ENCODE measurements at regions not wholly inside any gene's neighbourhood (a gene's known extent, or its start where the extent isn't known, plus 50 kb on each side); places are given as distances from the start of the nearest gene placed in this dataset.

DNA sequence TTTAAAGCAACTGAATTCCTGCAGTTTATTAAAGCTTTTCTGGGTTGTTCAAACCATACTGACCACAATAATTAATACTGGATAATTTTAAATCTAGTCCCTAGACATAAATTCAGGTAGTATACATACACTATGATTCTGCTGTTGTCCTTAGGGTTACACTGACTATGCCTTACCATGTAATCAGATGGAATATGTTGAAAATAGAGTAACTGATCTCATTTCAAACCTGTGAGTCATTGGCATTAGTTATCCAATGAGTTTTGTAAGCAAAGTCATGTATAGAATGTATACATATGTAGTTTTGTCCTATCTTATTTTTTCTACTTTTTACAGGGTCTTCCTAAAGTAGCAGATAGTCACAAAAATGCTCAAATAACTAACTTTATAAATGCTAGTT, 517.1 kb upstream of the CCDC54 start:
- no peak for DNase-seq (ENCODE audit: low read depth in 2 of 2)

DNA sequence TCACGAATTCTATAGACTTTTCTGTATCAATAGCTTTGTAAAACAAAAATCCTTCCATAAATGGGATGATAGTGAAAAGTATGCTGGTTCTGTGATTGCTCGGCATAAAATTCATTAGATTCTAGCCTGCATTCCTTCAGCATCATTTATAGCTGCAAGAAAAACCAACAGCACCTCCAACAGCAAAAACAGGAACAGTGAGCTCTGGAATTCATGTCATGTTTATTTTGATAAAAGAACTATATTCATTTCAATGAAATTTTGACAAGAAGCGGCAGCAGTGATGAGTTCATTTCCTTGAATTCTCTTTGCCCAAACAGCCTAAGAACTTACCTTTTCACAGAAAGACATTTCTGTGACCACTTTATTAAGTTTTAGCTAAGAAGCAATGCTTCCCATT, 515.2 kb upstream of the CCDC54 start:
- no peak for DNase-seq (ENCODE audit: low read depth in 2 of 2)

DNA sequence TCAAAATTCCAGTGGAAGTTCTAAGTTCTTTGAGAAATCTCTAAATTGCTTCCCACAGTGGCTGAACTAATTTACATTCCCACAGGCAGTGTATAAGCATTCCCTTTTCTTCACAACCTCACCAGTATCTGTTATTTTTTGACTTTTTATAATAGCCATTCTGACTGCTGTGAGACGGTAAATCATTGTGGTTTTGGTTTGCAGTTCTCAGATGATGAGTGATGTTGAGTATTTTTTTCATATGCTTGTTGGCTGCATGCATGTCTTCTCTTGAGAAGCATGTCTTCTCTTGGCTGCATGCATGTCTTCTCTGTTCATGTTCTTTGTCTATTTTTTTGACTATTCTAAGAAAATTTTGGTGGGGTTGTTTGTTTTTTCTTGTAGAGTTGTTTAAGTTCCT, 499.6 kb upstream of the CCDC54 start:
- DNase-seq (ENCODE audit: low read depth in 2 of 2): no peak

DNA sequence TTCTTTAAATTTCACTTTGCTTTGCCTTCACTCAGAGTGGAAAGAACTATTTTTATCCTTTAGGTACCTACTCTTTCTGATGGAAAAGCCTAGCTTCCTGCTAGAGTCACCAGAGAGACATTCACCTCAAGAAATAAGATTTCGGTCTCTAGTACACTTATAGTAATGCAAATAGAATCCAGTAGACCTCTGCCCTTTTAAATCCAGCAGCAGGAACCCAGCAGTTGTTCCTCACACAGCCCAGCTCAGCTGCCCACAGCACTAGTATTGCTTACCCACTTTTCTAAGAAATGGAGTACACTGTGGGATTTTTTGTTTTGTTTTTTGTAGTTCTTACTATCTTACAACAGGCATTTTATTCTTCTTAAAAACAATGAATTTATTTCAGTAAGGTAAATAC, 497.0 kb upstream of the CCDC54 start:
- no peak for DNase-seq (ENCODE audit: low read depth in 2 of 2)

DNA sequence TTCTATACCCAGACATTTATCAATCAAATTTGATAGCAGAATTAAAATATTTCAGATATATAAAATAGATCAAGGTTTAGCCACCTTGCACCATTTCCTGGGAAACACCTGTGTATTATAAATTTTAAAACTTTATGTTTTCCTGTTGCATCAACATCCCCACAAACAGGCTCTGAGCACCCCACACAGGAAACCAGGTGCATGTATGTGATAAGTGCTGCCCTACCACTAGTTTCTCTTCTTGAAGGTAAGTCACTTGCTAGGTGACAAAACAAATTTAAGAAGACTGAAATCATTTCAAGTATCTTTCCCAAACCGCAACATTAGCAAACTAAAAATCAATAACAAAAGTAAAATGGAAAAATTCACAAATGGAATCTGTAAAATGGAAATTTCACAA, 496.1 kb upstream of the CCDC54 start:
- DNase-seq (ENCODE audit: low read depth in 2 of 2): no peak

DNA sequence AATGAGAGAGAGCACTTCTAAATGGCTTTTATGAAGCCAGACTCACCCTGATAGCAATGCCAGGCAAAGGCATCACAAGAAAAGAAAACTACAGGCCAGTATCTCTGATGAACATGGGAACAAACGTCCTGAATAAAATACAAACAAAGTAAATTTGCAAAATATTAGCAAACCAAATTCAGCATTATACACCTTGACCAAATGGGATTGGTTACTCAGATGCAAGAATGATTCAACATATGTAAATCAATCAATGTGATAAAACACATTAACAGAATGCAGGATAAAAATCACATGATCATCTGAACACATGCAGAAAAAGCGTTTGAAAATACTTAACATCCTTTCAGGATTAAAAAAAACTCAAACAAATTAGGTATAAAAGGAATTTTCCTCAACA, 494.9 kb upstream of the CCDC54 start:
- DNase-seq (ENCODE audit: low read depth in 2 of 2): no peak

DNA sequence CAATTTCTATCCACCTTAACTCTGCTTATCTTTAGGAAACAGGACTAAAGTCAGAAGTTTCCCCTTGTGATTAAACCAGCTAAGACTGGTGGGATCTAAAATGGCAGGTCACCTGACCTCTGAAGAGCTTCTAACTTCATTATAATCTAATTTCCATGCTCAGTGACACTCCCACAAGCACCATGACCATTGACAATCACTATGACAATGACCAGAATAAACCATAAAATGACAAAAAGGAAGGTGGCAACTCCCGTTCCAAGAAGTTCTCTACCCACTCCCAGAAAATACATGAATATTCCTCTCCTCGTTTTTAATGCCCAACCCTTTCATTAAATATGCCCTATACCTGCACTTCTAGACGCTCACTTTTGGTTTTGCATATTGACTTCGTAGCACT, 471.2 kb upstream of the CCDC54 start:
- DNase-seq (ENCODE audit: low read depth in 2 of 2): no peak

DNA sequence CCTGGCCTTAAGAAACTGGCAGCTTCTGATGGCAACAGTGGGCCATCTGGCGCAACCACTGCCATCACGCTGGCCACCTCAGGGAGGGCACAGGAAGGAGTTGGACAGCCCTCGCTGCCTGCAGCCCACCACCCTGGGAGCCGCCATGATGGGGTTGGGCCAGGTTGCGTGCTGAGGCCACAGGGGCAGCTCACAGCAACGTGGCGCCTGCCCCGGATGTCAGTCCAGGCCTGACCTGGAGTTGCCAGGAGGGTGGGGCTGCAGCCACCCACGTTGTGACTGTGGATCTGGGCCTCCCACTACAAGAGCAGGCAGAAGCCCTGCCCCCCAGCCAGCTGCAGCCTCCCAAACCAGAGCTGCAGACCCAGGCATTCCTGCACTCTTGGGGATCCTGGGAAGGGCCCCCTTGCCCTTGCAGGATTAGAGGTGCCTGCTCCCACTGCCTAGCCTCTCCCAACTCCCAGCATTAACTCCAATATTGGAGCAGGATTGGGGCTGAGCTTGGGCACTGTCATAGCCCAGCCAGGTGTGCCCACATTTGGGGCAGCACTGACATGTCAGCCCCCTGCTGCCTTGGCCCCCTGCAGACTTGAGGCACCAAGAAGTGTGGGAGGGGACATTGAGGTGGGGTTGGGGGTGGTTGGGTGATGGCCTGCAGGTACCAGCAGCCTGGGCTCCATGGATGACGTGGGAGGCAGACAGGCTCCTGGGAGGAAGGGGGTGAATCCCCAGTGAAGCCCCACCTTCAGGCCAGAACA, 468.9 kb upstream of the CCDC54 start:
- no peak for DNase-seq (ENCODE audit: low read depth in 2 of 2)

DNA sequence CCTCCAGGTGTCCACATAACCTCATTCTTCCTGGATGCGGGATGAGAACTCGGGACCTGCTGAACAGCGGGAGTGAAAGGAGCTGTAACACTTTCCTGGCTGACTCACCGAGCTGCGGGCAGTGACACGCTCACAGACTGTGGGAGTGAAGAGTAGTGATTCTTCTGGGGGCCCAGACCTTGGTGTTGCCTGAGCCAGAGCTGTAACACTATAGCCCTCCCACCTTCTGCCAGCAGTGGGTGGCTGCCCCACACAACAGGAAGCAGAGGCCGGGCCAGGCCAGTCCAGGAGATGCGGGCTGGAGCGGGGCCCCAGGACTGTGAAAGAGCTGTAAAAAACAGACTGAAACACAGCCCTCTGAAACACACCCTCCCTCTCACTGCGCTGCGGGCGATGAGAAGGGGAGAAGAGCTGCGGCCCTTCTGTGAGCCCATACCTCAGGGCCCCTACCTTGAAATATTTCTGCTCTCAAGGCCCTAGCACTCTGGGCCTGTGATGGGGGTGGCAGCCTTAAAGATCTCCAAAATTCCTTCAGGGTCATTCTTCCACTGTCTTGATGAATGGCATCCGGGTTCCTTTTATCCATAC, 464.0 kb upstream of the CCDC54 start:
- DNase-seq (ENCODE audit: low read depth in 2 of 2): no peak

DNA sequence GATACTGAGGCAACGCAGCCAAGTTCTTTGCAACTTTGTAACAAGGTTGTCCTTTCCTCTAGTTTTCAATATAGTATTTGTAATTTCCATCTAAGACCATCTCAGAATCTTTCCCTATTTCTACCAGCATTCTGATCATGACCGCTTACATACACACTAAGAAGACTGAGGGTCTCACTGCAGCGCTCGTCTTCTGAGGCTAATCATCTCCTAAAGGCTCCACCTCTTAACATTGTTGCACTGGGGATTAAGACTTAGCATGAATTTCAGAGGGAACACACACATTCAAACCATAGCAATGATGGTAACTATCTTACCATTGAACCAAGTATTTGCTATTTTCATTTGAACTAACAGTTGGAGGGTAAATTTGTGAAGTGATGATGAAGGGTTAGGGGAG, 463.3 kb upstream of the CCDC54 start:
- no peak for DNase-seq (ENCODE audit: low read depth in 2 of 2)

DNA sequence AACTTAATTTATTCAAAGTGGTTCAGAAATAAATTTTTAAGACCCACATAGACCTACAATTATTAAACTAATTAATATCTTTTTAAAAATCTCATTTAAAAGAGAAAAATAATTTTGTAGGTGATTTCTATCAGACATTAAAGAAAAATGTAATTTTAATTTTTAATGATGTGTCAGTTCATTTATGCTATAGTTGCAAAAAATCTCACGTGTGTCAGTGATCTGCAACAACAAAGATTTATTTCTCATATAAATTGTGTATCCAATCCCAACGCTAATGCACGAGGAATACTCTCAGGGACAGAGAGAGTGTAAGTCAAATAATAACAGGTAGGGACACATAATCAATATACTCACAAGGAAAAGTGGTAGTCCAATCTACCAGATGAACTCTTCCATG, 456.6 kb upstream of the CCDC54 start:
- DNase-seq (ENCODE audit: low read depth in 2 of 2): no peak

DNA sequence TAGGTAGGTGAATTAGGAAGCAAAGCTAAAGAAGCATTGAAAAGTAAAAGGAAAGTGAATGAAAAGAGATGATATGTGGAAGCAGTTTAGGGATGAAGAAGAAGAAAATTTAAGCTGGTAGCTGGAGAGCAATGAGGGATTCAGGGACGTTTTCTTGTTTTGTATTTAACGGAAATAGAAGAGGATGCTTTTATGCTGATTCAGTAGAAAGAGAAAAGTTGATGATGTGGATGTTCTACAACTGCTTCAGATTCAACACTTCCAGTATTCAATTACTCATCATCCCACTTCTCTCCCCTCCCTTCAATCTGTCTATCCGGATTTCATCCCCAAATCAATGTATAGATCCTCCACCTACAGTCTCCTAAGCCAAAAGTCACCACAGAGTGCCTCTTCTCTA, 448.2 kb upstream of the CCDC54 start:
- DNase-seq (ENCODE audit: low read depth in 2 of 2): no peak

DNA sequence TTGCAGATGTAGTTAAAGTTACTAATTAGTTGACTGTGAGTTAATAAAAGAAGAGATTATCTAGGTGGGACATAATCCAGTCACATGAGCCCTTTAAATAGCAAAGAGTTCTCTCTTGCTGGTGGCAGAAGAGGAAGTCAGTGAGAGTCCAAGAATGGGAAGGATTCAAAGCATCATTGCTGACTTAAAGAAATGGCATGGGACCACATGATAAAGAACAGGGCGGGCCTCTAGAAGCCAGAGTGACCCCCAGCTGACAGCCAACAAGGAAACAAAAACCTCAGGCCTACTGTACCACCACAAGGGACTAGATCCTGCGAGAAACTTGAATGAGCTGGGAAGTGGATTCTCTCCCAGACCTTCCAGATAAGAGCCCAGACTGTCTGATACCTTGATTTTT, 447.2 kb upstream of the CCDC54 start:
- DNase-seq (ENCODE audit: low read depth in 2 of 2): no peak

DNA sequence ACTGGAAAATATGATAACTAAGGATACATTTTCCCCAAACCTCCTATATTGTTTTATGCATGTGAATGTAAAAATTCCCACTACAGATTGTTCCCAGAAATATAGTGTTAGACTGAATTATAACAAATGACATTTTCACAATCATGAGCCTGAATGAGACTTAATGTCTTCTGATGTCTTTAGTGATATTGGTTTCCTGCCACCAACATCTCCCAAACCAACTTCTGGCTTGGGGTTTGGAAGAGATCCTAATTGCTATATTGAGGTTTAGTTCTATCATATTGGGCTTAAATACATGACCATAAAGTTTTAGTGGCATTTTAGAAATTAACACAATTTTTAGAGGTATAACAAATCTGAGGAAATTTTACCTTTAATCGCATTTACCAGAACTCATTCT, 445.3 kb upstream of the CCDC54 start:
- DNase-seq (ENCODE audit: low read depth in 2 of 2): no peak

DNA sequence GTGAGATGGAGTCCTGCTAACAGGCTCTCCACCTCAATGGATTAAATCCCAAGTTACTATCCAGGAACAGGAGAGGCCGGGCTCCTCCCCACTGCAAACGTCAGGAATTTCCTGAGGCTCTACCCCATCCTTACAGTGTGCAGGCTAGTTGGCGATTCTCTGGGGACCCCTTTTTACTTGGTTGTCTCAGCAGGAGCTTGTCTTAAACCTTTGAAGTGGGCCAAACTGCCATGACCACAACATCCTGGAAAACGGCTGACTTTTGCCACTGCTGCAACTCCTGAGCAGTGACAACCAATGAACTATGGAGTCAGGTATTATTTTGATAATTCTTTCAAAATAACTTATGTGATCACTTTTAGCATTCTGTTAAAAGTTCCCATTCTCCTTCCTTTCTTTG, 440.9 kb upstream of the CCDC54 start:
- no peak for DNase-seq (ENCODE audit: low read depth in 2 of 2)

DNA sequence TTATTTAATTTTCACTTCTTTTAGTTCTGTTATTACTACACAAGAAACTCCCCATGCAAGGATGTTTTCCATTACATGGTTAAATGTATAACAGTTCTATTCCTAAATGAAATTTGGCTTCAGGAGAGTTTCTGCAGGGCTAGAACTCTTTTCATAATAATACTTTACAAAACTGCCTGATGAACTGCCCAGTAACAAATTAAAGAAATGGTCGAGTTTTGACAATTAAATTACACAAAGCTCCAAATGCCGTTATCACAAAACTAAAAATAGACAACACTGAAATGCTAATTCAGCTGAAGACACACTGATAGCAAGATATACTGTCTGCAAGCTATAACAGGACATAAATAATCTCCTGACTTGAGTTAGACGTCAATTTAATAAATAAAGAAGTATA, 435.2 kb upstream of the CCDC54 start:
- DNase-seq (ENCODE audit: low read depth in 2 of 2): no peak

DNA sequence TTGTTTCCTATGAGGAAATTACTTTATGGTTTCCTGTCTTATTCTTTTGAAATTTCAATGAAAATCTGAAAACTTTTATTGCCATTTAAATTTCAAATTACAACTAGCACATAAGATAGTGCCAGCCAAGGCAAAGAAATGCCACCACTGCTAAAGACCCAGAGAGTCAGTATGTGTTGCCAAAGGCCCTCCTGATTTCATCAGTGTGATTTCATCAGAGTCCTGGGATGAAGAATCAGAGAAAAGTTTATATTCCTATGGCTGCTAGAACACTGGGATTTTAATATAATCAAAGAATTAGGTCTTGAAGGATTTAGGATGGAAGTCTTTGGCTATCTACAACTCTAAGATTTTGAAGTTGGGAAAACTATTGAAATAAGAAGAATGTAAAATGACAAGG, 434.2 kb upstream of the CCDC54 start:
- DNase-seq (ENCODE audit: low read depth in 2 of 2): no peak

DNA sequence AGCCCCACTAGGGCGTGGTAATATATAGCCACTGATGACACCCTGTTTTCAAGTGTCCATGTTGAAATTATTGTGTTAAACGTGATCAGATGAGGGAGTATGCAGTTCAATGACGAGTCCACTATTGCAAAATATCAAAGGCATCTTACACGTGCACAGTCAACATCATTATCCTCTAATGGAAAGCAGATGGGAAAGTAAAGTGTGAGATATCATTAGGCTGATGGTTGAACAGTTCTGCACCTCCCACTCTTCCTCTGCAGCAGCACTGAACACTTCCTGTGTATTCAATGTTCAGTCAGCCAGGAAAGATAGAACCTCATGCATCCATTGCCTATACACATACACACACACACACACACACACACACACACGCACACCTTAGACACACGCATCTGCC, 431.8 kb upstream of the CCDC54 start:
- DNase-seq (ENCODE audit: low read depth in 2 of 2): no peak

DNA sequence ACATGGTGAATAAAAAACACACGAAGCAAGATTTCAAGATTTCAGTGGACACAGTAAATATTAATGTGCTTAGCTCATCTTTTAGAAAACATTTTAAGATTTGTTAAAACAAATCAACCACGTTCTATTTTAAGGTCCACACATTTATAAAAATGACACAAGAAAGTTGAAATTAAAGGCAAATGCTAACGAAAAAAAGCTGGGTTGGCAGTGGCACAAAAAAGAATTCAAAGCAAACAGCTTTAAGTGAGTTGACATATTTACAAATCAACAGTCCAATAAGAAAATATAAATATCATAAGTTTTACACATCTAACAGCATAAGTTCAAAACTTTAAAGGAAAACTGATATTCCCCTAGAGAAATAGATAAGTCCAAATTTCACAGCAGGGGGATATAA, 430.4 kb upstream of the CCDC54 start:
- DNase-seq (ENCODE audit: low read depth in 2 of 2): no peak

DNA sequence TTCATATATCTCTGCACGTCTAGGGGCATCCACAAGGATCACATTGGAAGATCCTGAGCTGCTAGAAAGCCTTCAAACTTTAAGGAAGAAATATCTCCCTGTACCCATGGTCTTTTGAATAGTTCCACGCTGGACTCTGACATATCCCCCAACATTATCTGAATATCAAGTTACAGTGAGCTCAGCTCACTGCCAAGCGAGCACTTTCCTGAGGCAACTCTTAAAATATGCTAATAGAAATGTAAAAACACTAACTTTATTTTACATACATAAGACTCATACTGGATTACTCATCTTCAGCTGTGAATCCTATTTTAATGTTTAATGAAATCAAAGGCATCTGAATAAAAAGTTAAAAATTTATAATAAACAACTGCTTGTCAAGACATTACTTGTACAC, 420.2 kb upstream of the CCDC54 start:
- no peak for DNase-seq (ENCODE audit: low read depth in 2 of 2)

DNA sequence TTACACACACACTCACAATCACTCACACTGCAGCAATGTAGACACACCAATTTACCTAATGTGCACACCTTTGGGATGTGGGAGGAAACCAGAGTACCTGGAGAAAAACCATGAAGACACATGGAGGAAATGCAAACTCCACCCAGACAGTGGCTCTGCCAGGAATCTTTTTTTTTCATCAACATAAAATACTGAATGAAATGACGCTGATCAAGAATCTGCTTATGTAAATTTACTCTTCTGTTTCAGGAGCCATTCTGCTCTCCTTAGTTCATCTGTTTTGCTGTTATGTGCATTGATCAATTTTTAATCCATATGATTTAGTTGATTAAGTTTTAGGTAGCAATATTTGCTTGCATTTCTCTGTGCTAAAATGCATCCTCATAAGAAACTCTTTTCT, 414.2 kb upstream of the CCDC54 start:
- no peak for DNase-seq (ENCODE audit: low read depth in 2 of 2)

DNA sequence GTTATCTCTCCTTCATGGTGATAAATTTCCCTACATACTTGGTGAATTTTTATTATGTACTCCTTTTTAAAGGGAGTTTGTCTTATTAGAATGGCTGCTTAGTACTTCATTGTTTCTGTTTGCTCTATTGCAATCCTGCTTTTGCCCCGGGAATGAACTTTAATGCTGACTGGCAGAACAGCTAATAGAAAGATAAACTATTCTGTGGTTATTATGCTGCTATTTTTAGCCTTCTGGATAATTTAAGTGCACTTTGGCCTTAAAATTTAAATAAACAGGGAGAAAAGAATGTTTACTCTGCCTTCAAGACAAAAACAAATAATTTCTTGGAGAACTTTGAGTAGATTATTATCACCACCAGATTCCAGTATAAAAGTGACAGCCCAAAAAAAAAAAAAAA, 413.8 kb upstream of the CCDC54 start:
- no peak for DNase-seq (ENCODE audit: low read depth in 2 of 2)

DNA sequence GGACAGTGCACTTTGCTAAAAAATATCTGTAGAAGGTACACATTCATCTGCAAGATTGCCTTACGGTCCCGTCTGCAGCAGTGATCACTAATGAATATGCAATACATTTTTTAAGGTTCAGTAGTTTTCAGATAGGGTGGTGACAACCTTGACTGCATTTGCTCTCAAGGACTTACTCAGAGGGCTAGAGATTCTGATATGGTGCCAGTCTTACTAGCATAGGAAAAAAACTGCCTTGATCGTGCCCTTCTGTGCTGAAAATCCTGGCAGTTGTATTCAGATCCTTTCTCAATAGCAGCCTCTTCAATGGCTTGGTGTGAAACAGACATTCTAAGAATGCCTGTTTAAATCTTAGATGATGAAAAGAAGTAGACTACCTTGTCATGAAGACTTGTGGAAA, 411.9 kb upstream of the CCDC54 start:
- no peak for DNase-seq (ENCODE audit: low read depth in 2 of 2)

DNA sequence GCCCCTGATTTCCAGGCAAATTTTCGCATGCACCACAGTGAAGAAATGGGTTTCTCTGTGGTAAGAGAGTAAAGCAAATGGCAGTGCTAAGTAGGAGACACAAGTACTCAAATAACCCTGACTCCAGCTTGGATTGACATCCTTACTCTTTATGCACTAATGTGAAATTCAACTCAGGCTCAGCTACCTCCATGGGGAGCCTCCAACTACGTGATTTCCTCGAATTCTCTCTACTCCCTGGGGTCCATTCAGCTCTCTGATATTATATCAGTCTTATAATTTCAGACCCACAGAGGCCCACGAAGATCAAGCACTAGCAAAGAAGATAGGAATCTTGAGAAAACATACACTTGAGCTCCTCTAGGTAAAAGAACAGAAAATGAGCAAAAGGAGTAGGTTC, 407.6 kb upstream of the CCDC54 start:
- no peak for DNase-seq (ENCODE audit: low read depth in 2 of 2)

Measured in stimulated activated CD4-positive, alpha-beta T cell treated with anti-CD3 and anti-CD28 coated beads, Interleukin-12 subunit alpha, Interleukin-12 subunit beta, amount 100 ng/mL, for 24 hours (primary cell).